ENCODE measurements at regions not wholly inside any gene's neighbourhood (a gene's known extent, or its start where the extent isn't known, plus 50 kb on each side); places are given as distances from the start of the nearest gene placed in this dataset.

GRCh38 chr3:21185816-21186314, 565.1 kb downstream of the ZNF385D start:
- no peak for TF ChIP-seq CTCF (IDR thresholded peaks at IDR 0.05)
- no peak for TF ChIP-seq POLR2AphosphoS5 (IDR thresholded peaks at IDR 0.05; ENCODE audit: low read depth, low read length)
- no peak for TF ChIP-seq TCF7L2 (IDR thresholded peaks at IDR 0.05; ENCODE audit: low read depth, low read length)
- TF ChIP-seq REST (IDR thresholded peaks at IDR 0.05; ENCODE audit: insufficient read depth in 1 of 2, low read depth in 2 of 2, low read length in 1 of 2) = no peak

Measured in Panc1 (cell line).